Ovary (tissue), 7 donors: ENCODE measurements at regions not wholly inside any gene's neighbourhood (a gene's known extent, or its start where the extent isn't known, plus 50 kb on each side); places are given as distances from the start of the nearest gene placed in this dataset.
"Not testable (repeated sequence)": the region's sequence is repeated elsewhere in the genome, so short reads cannot be mapped to it uniquely, and the experiment has no call there.

Experiments
- DNase-seq, 5 donors: peaks; one replicate each; pipeline ENCODE4 v3.0.0-alpha.2; 2019 to 2020
- H3K27ac ChIP-seq, 2 donors: fragments of 200-600 bp; one replicate each; pipeline versions ENCODE4 v1.5.1 to v1.8.0; 2019 to 2022
- H3K27me3 ChIP-seq: fragments of 200-600 bp; one replicate; pipeline ENCODE4 v1.8.0; 2022
- H3K36me3 ChIP-seq: fragments of 200-600 bp; sonication (generic); one replicate; pipeline ENCODE4 v1.5.1; 2019
- H3K4me1 ChIP-seq: one replicate; pipeline ENCODE4 v1.8.1; 2013; ENCODE audit warnings: mild to moderate bottlenecking, moderate library complexity; ENCODE audit not compliant: insufficient read depth
- H3K4me3 ChIP-seq: fragments of 200-600 bp; sonication (generic); one replicate; pipeline ENCODE4 v1.5.1; 2017
- H3K9me3 ChIP-seq, 2 donors: fragments of 200-600 bp in 1 of 2; sonication (generic) in 1 of 2; one replicate each; pipeline versions ENCODE4 v1.5.1 to v1.8.1; 2013 to 2019; ENCODE audit warnings: mild to moderate bottlenecking in 1 of 2, moderate library complexity in 1 of 2
- EP300 ChIP-seq: sonication (generic); formaldehyde crosslinking; IDR thresholded peaks from one replicate; pipeline ENCODE4 v1.6.1; 2017; ENCODE audit warnings: antibody characterized with exemption
- POLR2A ChIP-seq: fragments of 450-650 bp; IDR thresholded peaks from one replicate; pipeline ENCODE4 v1.6.1; 2017; ENCODE audit warnings: antibody characterized with exemption, mild to moderate bottlenecking, moderate library complexity
- WGBS, 3 donors: extraction: QIAGEN DNeasy Blood & Tissue Kit in 1 of 3; methylation state at CpG; one replicate each; pipeline versions ENCODE4 v1.1.5 to v1.1.7; 2013 to 2017; 5-methylcytosine and 5-hydroxymethylcytosine counted together
- intact Hi-C, 4 donors: fragments of 100-400 bp; cut with DNase I; formaldehyde crosslinking; loops; one replicate each; pipeline versions ENCODE4 v1.11.0 to v1.15.1; 2022 to 2023
- TF ChIP-seq, protein P1 (sequence below), 3 donors: fragments of 450-650 bp in 2 of 3; fragments of 200-600 bp in 1 of 3; IDR thresholded peaks; one replicate each; pipeline versions ENCODE4 v1.5.1 to v1.8.0; 2016 to 2022; ENCODE audit warnings: antibody characterized with exemption in 3 of 3, mild to moderate bottlenecking in 1 of 3
- donor health status: DM: no; HTN: no; CAD: no; lungs with moderate emphysema.
- donor health status: DM: no; HTN: no; CAD: no.
- donor health status: Bipolar disorder and iron deficiency.
- donor health status: DM: no; HTN: no; CAD: no.
- donor health status: DM: yes; HTN: yes; CAD: no.

DNA sequence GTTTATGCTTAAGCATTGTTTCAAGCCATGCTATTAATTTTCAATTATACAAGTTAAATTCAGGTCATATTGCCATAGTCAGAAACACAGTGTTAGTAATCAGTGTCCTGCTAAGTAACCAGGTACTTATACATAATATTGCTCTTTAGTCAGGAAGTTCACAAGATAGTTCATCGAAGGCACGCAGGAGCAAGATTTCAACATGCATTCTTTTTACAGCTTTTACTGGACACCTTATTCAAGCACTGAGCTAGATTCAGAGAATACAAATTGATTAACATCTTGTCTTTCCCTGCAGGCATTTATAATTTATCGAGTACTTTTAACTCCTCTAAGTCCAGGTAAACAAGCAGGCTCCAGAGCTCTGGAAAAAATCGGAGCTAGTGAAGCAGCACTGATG is 202.3 kb upstream of the BRINP3 start:
- no peaks in the 10 kb centered on the region for H3K27me3 ChIP-seq
- no peaks in the 10 kb centered on the region for H3K36me3 ChIP-seq
- DNase-seq = no peak
- WGBS, 3 donors = 59 to 79% (median 68%) methylated on average over 4 of the region's 4 CpGs
- TF ChIP-seq, protein P1, sequence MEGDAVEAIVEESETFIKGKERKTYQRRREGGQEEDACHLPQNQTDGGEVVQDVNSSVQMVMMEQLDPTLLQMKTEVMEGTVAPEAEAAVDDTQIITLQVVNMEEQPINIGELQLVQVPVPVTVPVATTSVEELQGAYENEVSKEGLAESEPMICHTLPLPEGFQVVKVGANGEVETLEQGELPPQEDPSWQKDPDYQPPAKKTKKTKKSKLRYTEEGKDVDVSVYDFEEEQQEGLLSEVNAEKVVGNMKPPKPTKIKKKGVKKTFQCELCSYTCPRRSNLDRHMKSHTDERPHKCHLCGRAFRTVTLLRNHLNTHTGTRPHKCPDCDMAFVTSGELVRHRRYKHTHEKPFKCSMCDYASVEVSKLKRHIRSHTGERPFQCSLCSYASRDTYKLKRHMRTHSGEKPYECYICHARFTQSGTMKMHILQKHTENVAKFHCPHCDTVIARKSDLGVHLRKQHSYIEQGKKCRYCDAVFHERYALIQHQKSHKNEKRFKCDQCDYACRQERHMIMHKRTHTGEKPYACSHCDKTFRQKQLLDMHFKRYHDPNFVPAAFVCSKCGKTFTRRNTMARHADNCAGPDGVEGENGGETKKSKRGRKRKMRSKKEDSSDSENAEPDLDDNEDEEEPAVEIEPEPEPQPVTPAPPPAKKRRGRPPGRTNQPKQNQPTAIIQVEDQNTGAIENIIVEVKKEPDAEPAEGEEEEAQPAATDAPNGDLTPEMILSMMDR (IDR thresholded peaks at IDR 0.05) = no peak
- TF ChIP-seq EP300 = no peak
- no peak for TF ChIP-seq POLR2A
- intact Hi-C loops = no loop called here
- no peak overlapping the region for H3K27ac ChIP-seq
- H3K4me1 ChIP-seq = no peaks in the 10 kb centered on the region
- H3K9me3 ChIP-seq = no peaks in the 10 kb centered on the region
- no peak overlapping the region for H3K4me3 ChIP-seq

DNA sequence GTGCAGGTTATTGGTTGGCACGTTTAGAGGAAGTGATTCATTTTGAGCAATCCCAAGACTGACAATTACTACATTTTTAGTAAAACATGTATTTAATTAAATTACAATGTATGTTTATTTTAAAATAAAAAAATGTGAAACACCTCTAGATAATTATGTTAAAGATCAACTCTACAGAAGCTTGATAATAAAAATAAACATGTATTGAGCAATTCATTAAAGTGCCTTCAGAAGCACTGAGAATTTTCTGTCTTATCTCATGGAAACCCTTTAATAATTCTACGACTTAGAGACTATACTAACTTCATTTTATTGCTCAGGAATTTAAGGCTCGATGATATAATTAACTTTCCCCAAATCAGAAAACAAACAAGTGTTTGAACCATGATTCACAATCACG is 208.0 kb upstream of the BRINP3 start:
- H3K9me3 ChIP-seq = no peaks in the 10 kb centered on the region
- TF ChIP-seq POLR2A = no peak
- H3K4me3 ChIP-seq = no peak overlapping the region
- no peak for DNase-seq
- intact Hi-C loops = no loop called here
- no peaks in the 10 kb centered on the region for H3K27me3 ChIP-seq
- no peak overlapping the region for H3K27ac ChIP-seq
- no peaks in the 10 kb centered on the region for H3K4me1 ChIP-seq
- H3K36me3 ChIP-seq = no peaks in the 10 kb centered on the region
- 79 to 83% (median 79%) methylated on average over 4 of the region's 4 CpGs for WGBS, 3 donors

DNA sequence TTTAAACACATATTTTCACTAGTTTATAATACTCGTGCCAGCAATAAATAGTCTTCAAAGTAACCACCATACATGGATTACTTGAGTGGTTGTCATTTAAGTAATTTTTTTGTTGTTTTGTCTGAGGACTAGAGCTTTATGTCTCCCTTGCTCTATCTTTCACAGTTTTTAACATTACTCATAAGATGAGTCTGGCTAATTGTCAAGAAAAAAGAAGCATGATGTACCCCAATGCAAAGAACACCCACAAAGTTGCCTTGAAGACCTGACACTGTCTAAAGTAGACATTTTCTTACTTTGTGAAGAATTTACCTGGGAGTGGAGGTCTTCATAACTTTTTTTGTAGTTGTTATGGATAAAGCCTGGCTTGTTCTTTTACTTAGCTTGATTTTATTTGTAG is 210.4 kb upstream of the BRINP3 start:
- Histone ChIP-seq H3K9me3 (no peaks in the 10 kb centered on the region), H3K27ac (no peak overlapping the region), H3K36me3 (no peaks in the 10 kb centered on the region), H3K4me3 (no peak overlapping the region), H3K4me1 (no peaks in the 10 kb centered on the region), H3K27me3 (no peaks in the 10 kb centered on the region)
- intact Hi-C loops = no loop called here
- 6% methylated on average over 1 of the region's 1 CpG for WGBS, 3 donors
- no peak for DNase-seq
- TF ChIP-seq EP300 = no peak
- TF ChIP-seq POLR2A = no peak
- TF ChIP-seq, protein P1 (IDR thresholded peaks at IDR 0.05) = no peak

DNA sequence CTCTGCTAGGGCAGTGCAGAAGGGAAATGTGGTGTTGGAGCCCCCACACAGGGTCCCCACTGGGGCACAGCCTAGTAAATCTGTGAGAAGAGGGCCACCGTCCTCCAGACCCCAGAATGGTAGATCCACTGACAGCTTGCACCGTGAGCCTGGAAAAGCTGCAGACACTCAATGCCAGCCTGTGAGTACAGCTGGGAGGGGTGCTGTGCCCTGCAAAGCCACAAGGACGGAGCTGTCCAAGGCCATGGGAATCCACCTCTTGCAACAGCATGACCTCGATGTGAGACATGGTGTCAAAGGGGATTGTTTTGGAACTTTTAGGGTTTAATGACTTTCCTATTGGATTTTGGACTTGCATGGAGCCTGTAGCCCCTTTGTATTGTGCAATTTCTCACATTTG is 220.8 kb upstream of the BRINP3 start:
- H3K36me3 ChIP-seq, DNase-seq, H3K4me3 ChIP-seq, intact Hi-C loops, H3K27ac ChIP-seq, H3K27me3 ChIP-seq, H3K9me3 ChIP-seq, H3K4me1 ChIP-seq: not testable (repeated sequence)
- WGBS, 3 donors = 78 to 82% (median 81%) methylated on average over 4 of the region's 4 CpGs

DNA sequence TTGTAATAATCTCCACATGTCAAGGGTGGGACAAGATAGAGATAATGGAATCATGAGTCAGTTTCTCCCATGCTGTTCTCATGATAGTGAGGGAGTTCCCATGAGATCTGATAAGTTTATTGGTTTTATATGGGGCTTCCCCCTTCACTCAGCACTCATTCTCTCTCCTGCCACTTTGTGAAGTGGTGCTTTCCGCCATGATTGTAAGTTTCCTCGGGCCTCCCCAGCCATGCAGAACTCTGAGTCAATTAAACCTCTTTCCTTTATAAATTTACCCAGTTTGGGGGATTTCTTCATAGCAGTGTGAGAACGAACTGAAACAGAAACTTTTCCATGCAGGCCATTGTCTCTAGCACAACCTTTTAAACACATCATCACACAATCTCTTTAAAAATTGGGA is 221.5 kb upstream of the BRINP3 start:
- no peak for DNase-seq

More for the DNA sequence above, 221.5 kb upstream of the BRINP3 start:
- H3K36me3 ChIP-seq = no peaks in the 10 kb centered on the region
- H3K9me3 ChIP-seq = no peaks in the 10 kb centered on the region
- H3K4me1 ChIP-seq = no peaks in the 10 kb centered on the region
- 86 to 92% (median 88%) methylated on average over 3 of the region's 3 CpGs for WGBS, 3 donors
- intact Hi-C loops = no loop called here
- H3K27ac ChIP-seq = no peak overlapping the region
- TF ChIP-seq POLR2A = no peak
- no peak for TF ChIP-seq EP300
- TF ChIP-seq, protein P1 (IDR thresholded peaks at IDR 0.05) = no peak
- no peaks in the 10 kb centered on the region for H3K27me3 ChIP-seq
- H3K4me3 ChIP-seq = no peak overlapping the region
